ENCODE measurements at regions not wholly inside any gene's neighbourhood (a gene's known extent, or its start where the extent isn't known, plus 50 kb on each side); places are given as distances from the start of the nearest gene placed in this dataset.
"Not testable (repeated sequence)": the region's sequence is repeated elsewhere in the genome, so short reads cannot be mapped to it uniquely, and the experiment has no call there.

DNA sequence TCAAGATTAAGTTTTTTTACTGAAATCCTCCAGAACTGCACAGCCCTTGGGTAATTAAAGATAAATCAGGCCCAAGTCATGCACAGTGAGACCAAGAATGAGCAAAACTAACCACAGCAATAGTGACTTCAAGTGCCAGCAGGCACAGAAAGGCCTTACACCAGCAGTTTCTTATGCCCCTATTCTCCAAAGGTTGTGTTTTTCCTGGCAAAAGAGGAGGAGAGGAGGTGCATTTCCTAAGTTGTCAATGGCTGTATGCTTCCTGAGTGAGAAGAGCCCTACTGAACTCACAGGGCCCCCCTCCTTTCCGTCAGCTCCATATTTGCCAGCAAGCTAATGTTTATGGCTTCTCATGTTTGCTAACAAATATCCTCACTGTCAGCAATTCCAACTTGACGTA, 418.7 kb upstream of the INTU start:
- no peak for DNase-seq

DNA sequence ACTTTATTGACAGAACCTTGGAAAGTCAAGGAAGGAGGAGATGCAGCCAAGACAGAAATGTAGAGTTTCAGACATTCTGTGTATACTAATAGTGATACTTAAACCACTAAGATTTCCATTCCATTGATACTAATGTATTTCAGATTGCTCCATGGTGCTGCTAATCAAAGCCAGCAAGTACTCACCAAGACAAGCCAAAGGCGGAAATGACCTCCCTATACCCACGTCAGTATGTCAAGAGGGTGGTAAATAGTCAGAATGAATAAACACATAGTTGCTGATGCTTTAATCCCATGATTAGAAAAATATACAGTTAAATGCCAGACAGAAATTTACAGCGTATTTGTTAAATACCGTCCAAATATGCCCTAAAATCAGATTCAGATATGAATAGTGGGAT, 417.8 kb upstream of the INTU start:
- no peak for DNase-seq

DNA sequence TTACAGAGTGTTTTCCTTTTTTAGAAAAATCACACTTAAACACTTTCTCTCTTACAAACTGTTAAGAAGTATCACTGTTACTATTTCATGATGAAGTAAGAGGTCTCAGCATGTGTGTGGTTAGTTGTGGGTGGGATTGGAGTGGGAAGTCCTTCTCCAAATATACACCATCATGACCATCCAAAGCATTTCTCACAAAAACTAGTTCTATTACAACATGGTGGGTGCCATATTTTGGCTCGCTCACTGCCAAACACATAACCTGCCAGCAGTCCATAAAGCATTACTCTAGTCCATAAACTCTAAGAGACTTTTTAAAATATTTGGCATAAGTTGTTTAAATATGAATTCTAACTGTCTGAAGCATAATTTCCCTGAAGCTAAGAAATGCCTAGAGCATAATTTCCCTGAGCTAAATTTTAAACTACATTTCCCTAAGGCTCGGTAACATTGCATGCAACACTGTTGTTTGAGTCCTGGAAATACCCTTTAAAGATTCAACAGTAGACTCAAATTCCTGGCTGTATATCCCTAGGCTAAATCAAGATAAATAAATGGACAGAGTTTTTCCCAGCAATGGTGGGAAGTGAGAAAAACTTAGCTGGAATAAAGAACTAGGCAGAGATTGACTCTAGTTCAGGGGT, 415.0 kb upstream of the INTU start:
- no peak for DNase-seq

GRCh38 chr4:127219232-127219631, 413.5 kb upstream of the INTU start:
- no peak for DNase-seq

- no peak for DNase-seq
Measured at GRCh38 chr4:127224556-127224955, 408.2 kb upstream of the INTU start.

DNA sequence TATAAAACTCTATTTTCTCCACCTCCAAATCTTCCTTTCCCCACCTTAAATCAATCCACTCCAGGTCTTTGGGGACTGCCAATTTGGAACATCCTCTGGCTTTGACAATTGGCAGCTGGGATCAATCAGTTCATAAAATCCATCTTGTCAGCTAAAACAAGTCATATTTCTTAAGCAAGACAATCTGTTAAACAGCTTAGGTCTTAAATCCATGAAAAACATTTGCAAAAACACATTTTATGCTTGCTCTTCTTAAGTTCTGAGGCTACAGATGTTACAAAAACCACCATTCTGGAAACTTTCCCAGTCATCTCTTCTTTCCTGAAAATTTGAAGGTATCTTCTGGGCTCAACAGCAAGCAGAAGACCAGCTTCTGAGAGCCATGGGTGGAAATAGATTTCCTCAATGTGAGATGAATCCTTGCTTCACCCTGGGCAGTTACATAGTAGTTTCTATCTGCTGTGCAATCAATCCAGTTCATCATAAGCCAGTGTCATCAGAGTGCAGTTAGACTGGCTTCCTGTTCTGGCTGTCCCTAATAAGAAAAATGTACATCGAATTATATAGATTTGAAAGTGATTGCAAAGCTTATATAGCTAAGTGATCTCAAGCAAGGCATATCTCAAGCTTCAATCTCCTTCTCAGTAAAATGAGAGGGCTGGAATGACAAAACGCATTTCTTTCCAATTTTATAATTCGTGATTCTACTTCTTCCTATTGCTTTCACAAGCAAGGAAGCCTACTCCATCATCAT, 402.7 kb upstream of the INTU start:
- no peak for DNase-seq

DNA sequence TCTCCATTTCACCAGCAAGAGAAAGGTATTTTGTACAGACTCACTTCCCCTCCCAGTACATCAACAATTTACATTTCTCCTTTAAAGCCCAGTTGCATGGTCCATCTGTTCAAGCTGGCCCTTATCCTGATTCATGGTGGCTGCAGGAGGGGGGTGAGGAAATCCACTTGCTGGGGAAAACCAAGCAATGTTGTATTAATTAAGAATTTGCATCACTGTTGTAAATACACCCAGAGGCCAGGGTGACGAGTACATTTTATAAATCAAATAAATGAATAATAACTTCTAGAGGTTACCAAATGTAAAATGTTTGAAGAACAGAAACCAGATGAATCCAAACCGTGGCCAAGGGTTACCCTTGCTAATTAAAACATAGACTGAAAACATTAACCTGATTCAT, 395.9 kb upstream of the INTU start:
- DNase-seq = no peak

DNA sequence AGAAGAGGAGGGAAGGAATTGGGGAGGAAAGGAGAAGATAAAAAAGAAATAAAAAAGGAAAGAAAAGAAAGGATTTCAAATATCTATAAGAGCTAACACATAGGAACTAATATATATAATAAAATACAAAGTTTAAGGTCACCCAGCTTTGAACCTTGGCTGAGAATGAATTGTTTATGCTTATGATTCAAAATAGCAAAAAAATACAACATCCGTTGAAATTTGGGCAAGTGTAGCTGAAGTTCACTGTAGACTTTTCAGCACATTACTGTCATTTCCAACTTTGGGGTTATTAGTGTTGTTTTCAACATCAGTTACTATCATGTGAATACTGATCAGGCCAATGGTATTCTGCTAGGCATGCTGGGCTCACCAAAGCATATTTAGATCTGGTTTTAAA, 395.2 kb upstream of the INTU start:
- DNase-seq = no peak

GRCh38 chr4:127238956-127239475, 393.7 kb upstream of the INTU start:
- no peak for DNase-seq

GRCh38 chr4:127239902-127240763, 392.6 kb upstream of the INTU start:
- no peak for DNase-seq

- no peak for DNase-seq
Measured at GRCh38 chr4:127240764-127241105, 392.0 kb upstream of the INTU start.

- no peak for DNase-seq
Measured at GRCh38 chr4:127244515-127244914, 388.2 kb upstream of the INTU start.

DNA sequence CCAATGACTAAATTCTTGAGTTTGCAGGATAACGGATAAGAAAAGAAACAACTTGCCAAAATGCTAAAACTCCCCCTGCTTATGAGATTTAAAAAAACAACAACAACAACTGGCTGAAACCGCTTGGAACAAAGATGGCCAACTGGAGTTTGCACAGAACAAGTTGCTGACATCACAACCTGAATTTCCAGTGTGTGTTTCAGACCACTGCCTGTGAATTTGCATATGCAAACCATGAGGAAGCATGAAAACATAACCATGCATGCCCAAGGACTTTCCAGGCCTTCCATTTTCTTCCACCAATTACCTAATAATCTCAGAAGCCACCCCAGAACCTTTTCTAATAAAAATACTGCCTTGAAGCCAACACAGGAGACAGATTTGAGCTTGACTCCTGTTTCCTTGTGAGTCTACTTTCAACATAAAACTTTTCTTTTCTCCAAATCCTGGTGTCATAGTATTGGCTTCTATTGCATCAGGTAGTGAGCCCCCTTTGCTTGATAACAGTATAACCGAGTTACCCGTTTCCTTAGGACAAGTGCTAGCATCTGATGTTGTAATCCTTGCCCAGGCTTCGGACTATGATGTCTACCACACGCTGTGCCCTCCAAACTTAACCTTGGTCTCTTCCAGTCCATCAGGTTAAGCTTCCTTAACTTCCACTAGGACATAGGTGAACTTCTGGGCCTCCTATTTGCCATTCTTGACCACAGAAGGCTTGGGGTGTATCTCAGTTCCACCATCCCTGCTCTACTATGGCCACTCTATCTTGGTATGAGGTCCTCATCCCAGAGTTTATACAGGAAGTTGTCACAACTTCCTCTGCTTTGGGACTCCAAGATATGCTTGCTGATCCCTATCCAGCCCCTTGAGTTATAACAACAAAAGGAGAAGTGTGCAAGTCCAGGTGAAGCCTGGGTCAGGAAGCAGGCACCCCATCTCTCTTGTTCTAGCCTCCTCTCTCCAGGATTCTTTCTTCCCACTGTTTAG, 385.5 kb upstream of the INTU start:
- DNase-seq = no peak

GRCh38 chr4:127249066-127249766, 383.5 kb upstream of the INTU start:
- no peak for DNase-seq

DNA sequence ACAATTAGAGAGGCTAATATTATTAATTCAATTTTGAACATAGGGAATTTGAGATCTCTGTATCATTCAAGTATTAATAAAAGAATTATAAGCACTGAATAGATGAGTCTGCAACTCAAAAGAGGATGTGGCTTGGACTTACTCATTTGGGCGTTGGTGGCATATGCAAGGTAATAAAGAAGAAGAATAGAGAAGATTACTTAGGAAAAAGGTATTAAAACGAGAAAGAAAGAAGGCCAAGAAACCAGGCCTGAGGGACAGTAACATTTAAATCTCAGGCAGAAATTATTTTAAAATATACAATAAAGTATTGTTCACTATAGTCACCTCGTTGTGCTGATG, 383.0 kb upstream of the INTU start:
- no peak for DNase-seq

DNA sequence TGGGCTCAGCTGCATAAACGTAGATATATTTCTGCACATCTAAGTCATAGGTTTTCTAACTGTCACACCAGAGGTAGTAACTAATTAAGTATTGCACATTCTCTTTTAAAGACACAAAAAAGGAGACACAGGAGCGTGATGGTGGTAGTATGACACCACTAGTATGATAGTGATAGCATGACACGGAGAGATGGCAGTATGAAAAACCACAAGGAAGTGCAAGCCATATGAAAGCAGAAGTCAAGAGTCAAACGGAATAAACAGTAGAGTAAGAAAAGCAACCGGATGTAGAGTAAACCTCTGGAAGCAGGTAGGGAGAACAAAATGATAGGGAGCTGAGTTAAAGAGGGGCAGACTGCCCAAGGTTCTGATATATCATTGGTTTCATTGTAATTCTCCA, 382.2 kb upstream of the INTU start:
- DNase-seq = no peak

DNA sequence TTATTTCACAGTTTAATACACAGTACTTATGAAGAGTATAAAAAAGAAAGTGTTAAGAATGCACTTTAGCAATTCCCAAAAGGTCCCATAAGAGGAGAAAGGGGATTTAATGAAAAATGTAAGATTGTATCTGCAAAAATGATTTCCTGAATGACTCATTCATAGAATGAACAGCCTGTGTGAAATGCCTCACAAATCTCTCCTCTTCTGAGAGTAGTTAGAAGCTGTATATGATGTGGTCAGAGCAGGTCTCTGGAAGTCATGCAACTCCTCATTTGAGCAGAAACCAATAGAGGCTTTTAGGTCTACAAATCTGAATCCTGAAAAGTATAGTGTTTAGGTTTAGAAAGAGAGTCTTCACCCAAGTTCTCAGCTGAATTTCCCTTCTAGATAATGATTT, 381.3 kb upstream of the INTU start:
- no peak for DNase-seq

DNA sequence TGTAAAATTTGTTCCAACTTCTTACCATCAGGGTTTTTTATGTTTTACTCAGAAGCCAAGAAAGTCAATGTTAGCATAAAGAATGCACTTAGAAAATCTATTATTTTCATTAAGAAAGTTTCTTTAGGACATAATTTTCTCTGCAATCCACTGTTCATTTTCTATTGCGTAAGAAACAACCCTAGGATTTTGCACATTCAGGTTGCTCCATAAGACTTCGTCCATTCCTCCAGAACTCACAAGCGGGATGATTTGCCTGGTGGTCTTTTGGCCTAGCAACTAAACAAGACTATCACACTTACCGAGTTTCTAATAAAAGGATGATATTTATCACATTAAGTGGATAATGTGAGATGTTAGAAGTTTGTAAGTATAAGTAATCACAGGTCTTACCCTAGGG, 376.3 kb upstream of the INTU start:
- no peak for DNase-seq

DNA sequence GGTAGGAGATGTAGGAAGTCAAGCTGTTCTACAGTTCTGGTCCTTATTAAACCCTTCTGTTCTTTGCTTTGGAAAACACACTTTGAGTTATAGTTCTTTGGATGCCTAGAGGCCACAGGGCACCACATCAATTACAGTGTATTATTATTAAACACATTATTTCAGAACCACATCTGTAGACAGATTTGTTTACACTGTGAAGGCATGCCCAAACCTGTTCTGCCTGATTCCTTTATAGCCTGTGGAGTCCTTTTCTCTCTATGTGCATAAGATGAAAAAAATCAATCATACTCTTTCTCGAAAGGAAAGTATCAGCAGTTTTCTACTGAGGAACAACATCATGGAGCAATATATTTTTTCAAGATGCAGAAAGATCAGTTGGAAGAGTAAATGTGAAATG, 371.3 kb upstream of the INTU start:
- DNase-seq = no peak

- DNase-seq = no peak
Measured at GRCh38 chr4:127268367-127268766, 364.4 kb upstream of the INTU start.

GRCh38 chr4:127277023-127277422, 355.7 kb upstream of the INTU start:
- DNase-seq = not testable (repeated sequence)

GRCh38 chr4:127284236-127284635, 348.5 kb upstream of the INTU start:
- DNase-seq = no peak
